ENCODE measurements at regions not wholly inside any gene's neighbourhood (a gene's known extent, or its start where the extent isn't known, plus 50 kb on each side); places are given as distances from the start of the nearest gene placed in this dataset.

DNA sequence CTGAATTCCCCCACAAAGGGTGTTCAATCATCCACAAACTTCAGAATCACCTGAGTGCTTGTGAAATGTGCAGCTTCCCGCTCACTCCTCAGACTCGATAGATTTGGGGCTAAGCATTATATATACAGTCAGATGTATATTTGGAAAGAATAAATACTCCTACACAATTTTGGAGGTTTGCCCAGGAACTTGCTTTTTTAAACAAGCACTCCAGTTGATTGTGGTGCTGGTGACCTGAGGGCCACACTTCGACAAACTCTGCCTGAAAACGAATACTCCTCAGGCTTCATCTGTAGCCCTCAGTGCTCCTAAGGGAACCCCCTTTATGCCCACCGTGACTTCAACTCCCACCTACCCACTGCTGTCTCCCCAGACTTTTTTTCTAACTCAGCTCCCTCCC, 211.6 kb downstream of the INHBA start:
- TF ChIP-seq, protein P1, sequence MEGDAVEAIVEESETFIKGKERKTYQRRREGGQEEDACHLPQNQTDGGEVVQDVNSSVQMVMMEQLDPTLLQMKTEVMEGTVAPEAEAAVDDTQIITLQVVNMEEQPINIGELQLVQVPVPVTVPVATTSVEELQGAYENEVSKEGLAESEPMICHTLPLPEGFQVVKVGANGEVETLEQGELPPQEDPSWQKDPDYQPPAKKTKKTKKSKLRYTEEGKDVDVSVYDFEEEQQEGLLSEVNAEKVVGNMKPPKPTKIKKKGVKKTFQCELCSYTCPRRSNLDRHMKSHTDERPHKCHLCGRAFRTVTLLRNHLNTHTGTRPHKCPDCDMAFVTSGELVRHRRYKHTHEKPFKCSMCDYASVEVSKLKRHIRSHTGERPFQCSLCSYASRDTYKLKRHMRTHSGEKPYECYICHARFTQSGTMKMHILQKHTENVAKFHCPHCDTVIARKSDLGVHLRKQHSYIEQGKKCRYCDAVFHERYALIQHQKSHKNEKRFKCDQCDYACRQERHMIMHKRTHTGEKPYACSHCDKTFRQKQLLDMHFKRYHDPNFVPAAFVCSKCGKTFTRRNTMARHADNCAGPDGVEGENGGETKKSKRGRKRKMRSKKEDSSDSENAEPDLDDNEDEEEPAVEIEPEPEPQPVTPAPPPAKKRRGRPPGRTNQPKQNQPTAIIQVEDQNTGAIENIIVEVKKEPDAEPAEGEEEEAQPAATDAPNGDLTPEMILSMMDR (IDR thresholded peaks at IDR 0.05; ENCODE audit: low read depth, low read length) = no peak
- DNase-seq (ENCODE audit: extremely low read depth, low read depth) = no peak

DNA sequence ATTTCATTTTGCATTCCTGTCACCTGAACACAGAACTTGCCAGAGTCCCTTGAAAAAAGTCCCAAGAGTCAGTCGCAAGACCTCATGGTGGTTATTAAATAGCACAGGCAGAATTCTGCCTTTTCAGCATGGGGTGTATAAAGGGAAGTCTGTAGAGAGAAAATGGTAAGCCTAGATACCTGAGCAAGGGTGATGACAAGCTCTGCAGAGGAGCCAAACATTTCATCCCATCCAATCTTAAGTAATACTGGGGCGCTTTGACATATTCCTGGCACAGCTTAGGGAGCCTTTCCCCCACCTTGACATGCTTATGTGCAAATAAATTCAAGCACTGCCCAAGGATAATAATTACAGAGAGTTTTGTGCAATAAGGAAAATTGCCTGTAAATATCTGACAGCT, 213.0 kb downstream of the INHBA start:
- TF ChIP-seq, protein P1 (IDR thresholded peaks at IDR 0.05; ENCODE audit: low read depth, low read length) = no peak
- no peak for DNase-seq (ENCODE audit: extremely low read depth, low read depth)

DNA sequence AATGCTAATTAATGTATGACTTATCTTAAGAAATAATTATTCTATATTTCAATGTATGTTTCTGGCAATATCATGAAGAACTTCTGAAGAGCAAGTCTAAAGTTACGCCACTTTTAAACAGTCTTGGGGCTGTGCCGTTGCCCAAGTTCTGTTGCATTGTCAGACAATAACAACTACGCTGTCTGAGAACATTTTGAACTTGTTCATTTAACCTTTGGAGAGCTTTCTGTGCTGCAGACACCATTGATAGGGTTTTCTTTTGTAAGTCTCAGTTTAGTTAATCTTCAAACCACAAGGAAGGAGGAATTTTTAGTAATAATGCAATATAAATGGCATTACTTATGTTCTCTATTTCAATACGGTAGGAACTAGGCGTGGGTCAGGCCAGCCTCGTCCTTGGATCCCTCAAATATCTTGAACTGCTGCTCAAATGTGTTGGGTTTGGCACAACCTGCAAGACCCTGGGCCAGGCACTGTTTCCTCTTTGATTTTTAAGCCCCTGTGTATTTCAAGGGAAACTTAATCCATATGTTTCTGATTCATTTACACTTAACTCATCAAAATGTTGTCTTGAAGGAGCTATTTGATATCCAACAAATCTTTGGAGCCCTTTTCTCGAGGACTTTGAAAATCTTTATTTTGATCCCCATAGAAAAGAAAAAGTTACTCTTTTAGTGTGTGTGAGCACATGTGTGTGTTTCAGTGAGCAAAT, 215.5 kb downstream of the INHBA start:
- no peak for DNase-seq (ENCODE audit: extremely low read depth, low read depth)
- TF ChIP-seq, protein P1 (IDR thresholded peaks at IDR 0.05; ENCODE audit: low read depth, low read length) = no peak

DNA sequence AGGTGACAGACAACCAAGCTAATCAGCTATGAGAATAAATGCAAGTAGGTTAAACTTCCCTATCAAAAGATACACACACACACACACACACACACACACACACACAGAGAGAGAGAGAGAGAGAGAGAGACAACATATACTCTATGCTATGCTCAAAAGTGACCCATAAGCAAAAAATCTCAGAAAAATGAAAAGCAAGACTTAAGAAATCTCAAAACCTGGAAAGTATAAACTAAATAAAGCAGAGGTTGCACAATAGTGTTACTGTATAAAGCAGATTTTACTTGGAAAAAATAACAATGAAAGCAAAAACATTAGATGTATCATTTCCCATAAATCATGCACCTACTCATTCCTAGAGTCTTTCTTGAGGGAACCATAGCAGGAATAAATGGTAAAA, 221.5 kb downstream of the INHBA start:
- DNase-seq (ENCODE audit: extremely low read depth, low read depth) = peak; percentile 24
- TF ChIP-seq, protein P1 (IDR thresholded peaks at IDR 0.05; ENCODE audit: low read depth, low read length) = no peak

DNA sequence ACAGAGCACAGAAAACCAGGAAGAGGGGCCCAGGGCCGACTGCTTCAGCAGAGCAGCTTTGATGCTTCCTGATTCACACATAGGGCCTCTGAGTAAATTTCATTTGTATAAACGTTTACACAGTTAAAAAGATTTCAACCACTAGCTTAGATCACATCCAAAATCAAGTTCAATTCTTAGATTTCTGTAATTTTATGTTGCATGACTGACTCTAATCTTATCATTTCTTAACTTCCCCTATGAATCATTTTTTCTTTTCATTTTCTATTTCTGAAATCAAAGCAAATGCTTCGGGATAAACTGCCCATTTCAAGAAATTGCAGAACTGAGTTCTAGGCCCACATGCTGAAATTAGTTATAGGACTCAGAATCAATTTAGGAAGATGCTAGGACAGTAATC, 224.7 kb downstream of the INHBA start:
- DNase-seq (ENCODE audit: extremely low read depth, low read depth) = peak; percentile 15
- TF ChIP-seq, protein P1 (IDR thresholded peaks at IDR 0.05; ENCODE audit: low read depth, low read length) = no peak

DNA sequence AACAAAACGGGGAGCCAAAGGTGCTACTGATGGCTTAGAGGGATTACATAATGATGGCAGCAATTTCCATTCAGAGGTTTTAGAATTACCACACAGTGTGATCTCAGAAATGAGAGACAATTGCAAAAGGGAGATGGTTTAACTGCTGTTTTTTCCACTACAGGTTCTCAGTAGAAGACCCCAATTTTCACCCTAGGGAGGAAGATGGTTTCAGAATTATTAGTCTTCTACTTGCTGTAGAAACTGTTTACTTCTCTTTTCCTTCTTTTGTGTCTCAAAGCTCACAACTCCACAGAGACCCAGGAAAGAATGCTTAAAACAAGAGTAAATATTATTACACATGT, 226.5 kb downstream of the INHBA start:
- DNase-seq (ENCODE audit: extremely low read depth, low read depth) = no peak
- TF ChIP-seq, protein P1 (IDR thresholded peaks at IDR 0.05; ENCODE audit: low read depth, low read length) = no peak

DNA sequence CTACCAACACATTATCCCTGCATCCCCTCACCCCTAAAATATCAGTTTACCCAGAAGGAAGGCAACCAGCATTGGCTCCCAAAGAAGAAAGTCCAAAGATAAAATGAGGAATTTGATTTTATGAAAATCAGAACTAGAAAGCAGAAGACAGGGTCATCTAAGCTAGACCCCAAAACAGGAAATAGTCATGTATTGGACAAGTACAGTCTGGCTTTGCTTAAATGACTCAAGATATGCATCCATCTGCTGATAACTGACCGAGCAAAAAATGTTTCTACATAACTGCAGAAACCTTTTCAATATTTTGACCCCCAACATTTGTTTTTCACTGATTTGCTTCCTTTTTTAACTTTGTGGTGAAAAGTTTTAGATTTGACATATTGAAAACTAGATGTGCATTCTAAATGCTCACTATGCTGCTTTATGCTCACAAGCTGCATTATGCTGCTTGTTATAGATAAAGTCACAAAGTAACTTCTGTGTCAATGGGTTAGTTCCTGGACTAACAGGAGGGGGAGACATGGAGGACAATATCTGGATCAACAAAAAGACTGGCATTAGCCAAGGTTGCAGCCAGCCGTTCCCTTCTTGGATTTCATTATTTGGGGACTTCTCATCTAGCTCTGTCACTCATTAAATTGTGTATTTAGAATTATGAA, 227.0 kb downstream of the INHBA start:
- TF ChIP-seq, protein P1 (IDR thresholded peaks at IDR 0.05; ENCODE audit: low read depth, low read length) = no peak
- DNase-seq (ENCODE audit: extremely low read depth, low read depth) = no peak
